Gastrocnemius medialis (tissue), 4 donors: ENCODE measurements at regions not wholly inside any gene's neighbourhood (a gene's known extent, or its start where the extent isn't known, plus 50 kb on each side); places are given as distances from the start of the nearest gene placed in this dataset.
"Not testable (repeated sequence)": the region's sequence is repeated elsewhere in the genome, so short reads cannot be mapped to it uniquely, and the experiment has no call there.

ENCODE experiments used
- ATAC-seq, 2 donors: fragments of 150-250 bp; one replicate each; pipeline ENCODE4 v1.9.1; 2016
- DNase-seq, 2 donors: peaks; one replicate each; pipeline ENCODE4 v3.0.0-alpha.2; 2019
- H3K27ac ChIP-seq, 4 donors: fragments of 200-600 bp; sonication (generic); 1 replicate in 1 of 4; 2 replicates in 3 of 4; pipeline ENCODE4 v1.5.1; 2016 to 2018; ENCODE audit warnings: mild to moderate bottlenecking in 2 of 4, moderate library complexity in 1 of 4
- H3K27me3 ChIP-seq, 3 donors: fragments of 200-600 bp; sonication (generic) in 2 of 3; 1 replicate in 1 of 3; 2 replicates in 2 of 3; pipeline versions ENCODE4 v1.5.1 to v1.6.0; 2016 to 2019; ENCODE audit warnings: mild to moderate bottlenecking in 1 of 3, moderate library complexity in 1 of 3
- H3K36me3 ChIP-seq, 2 donors: fragments of 200-600 bp; sonication (generic) in 1 of 2; one replicate each; pipeline ENCODE4 v1.5.1; 2017 to 2018
- H3K4me1 ChIP-seq, 2 donors: fragments of 200-600 bp; sonication (generic) in 1 of 2; one replicate each; pipeline ENCODE4 v1.5.1; 2016 to 2017; ENCODE audit warnings: mild to moderate bottlenecking in 2 of 2
- H3K4me3 ChIP-seq, 4 donors: fragments of 200-600 bp; sonication (generic) in 3 of 4; 1 replicate in 1 of 4; 2 replicates in 3 of 4; pipeline ENCODE4 v1.5.1; 2016 to 2019; ENCODE audit warnings: mild to moderate bottlenecking in 2 of 4
- H3K9me3 ChIP-seq, 3 donors: fragments of 200-600 bp; sonication (generic) in 2 of 3; 1 replicate in 1 of 3; 2 replicates in 2 of 3; pipeline ENCODE4 v1.5.1; 2016 to 2019
- in situ Hi-C, 4 donors: fragments of 200-750 bp; cut with MboI; loops; one replicate each; pipeline versions ENCODE4 v1.15.0 to v1.8.0; 2017; ENCODE audit warnings: low sequenced_read_pairs in 4 of 4
- intact Hi-C: fragments of 100-400 bp; cut with DNase I; formaldehyde crosslinking; loops from one replicate; pipeline ENCODE4 v1.15.1; 2023; ENCODE audit warnings: low total_unique reads

- ATAC-seq, H3K4me3 ChIP-seq, intact Hi-C loops, DNase-seq, H3K36me3 ChIP-seq, H3K27ac ChIP-seq, in situ Hi-C loops, H3K9me3 ChIP-seq, H3K4me1 ChIP-seq, H3K27me3 ChIP-seq: not testable (repeated sequence)
Observed at GRCh38 chrY:17563114-17563513, 316.9 kb downstream of the CDY2B start.
